ENCODE measurements at regions not wholly inside any gene's neighbourhood (a gene's known extent, or its start where the extent isn't known, plus 50 kb on each side); places are given as distances from the start of the nearest gene placed in this dataset.
"Not testable (repeated sequence)": the region's sequence is repeated elsewhere in the genome, so short reads cannot be mapped to it uniquely, and the experiment has no call there.

DNA sequence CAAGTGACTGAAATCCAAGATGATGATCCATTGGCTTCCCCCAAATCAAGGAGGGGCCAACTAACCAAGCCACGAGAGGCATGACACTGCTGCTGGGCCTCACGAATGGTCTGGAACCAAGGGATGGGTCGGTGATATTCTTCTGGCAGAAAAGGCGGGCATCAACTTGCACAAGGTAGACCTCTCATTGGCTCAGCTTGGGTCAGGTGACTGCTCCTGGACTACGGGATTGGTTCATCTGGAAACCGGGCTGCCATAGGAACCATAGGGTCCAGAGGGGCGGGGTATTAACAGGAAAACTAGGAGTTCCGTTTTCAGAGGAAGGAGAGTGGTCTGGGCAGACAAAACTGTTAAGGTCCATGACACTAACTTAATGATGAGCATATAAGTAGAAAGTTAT is 100.9 kb downstream of the TFAP2C start:
- no peak for DNase-seq

DNA sequence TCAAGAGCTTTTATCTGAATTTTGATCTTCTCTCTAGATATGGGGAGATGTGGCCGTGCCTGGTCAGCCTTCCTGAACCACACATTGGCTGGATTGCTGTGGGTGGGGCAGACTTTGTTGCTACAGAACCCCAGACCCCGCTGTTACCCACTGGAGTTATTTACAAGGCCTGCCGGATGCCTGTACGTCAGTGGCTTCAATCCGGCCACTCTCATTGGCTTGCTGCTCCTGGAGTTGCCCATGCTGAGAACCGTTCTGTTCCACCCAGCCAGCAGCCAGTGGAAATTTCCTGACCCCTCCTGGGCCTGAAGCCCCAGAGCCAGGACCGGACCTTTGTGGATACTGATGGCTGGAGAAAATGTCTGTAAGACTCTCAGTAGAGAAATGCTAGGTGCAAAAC is 101.9 kb downstream of the TFAP2C start:
- no peak for DNase-seq

DNA sequence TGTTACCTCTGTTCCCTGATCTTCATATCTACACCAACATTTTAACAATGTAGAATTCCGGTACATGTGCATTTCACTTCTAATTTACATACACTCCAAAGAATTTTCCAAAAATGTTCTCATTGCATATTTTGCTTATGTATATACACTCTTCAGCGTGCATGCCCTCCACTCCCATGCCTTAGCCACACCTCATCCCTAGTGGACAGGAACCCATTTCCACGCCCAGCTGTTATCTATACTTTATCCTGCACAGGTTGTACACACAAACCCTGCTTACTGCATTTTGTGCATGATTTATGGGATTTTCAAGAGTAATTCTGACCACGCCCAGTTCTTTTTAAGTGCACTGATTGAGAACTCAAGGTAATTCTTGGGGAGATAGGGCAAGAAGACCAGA is 102.4 kb downstream of the TFAP2C start:
- no peak for DNase-seq

DNA sequence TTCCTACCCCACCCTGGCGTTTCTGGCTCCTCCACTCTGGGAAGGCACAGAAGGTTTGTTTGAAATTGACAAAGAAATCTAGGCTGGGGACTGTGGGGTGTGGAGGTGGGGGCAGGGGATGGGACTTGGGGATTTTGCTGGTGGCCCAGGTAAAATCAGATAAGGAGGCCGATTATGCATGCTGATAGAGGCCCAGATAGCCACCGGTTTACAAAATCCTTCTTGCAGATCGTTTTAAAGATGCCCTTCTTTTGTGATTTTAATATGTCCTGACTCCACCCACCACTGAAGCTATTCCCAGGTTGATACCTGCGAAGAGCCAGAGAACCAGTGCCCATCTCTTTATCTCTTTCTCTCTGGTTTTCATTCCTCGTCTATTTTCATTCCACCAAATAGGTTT is 104.9 kb downstream of the TFAP2C start:
- DNase-seq, result no peak

DNA sequence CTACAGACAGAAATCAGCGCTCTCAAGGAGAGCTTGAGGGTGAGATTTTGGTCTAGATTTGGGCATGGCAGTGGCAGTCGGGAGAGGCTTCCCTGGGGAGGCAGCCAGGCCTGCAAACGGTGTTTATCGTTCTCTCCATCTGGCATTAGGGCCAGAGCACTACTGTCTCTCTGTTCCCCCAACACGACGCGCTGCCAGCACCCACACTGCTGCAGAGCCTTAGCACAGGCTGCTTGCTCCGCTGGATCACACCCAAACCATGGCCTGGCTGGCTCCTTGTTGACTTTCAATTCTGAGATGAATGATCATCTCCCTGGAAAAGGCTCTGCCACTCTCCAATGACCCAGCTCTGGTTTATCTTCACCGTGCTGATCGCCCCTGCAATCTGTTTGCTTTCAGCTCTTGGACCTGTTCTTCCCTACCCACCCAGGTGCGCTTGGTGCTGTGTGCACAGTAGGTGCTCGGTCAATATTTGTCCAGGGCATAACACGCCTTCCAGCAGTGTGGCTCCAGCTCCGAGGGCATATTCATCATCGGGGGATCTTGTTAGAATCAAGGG is 106.1 kb downstream of the TFAP2C start:
- no peak for DNase-seq

DNA sequence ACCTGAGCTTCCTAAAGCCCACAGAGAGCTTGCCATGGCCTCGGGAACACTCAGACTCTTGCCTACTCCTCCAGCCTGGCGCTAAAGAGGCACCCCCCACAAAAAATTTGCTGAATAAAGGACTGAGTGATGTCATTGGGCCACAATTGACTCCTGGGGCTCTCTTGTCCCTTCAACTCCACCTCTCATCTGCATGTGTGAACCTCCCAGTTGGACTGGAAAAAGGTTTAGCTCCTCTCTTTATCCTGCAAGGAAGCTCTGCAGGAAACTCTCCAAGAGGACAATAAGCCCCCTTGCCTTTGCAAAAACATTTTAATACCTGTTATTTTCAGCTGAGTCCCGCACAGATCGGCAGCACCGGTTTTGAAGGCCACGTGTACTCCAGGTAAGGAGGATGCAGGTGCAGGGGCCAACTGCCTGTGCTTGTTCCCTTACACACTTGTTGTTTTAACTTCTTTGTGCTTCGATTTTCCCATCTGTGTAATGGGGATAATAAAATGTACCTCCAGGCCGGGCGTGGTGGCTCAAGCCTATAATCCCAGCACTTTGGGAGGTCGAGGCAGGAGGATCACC is 107.3 kb downstream of the TFAP2C start:
- DNase-seq, result no peak

DNA sequence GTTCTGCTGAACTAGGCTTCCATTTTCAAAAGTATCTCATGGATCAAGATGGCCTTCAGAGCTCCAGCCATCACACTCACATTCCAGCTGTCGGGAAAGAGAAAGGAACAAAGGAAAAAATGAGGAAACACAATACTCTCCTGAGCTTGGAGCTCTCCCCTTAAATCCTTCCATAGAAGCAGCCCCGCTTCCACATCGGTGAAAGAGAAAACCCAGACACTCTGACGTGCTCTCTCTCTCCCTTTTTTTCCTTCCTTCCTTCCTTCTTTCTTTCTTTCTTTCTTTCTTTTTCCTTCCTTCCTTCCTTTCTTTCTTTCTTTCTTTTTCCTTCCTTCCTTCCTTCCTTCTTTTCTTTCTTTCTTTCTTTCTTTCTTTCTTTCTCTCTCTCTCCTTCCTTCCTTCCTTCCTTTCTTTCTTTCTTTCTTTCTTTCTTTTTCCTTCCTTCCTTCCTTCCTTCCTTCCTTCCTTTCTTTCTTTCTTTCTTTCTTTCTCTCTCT is 115.3 kb downstream of the TFAP2C start:
- DNase-seq, result not testable (repeated sequence)

DNA sequence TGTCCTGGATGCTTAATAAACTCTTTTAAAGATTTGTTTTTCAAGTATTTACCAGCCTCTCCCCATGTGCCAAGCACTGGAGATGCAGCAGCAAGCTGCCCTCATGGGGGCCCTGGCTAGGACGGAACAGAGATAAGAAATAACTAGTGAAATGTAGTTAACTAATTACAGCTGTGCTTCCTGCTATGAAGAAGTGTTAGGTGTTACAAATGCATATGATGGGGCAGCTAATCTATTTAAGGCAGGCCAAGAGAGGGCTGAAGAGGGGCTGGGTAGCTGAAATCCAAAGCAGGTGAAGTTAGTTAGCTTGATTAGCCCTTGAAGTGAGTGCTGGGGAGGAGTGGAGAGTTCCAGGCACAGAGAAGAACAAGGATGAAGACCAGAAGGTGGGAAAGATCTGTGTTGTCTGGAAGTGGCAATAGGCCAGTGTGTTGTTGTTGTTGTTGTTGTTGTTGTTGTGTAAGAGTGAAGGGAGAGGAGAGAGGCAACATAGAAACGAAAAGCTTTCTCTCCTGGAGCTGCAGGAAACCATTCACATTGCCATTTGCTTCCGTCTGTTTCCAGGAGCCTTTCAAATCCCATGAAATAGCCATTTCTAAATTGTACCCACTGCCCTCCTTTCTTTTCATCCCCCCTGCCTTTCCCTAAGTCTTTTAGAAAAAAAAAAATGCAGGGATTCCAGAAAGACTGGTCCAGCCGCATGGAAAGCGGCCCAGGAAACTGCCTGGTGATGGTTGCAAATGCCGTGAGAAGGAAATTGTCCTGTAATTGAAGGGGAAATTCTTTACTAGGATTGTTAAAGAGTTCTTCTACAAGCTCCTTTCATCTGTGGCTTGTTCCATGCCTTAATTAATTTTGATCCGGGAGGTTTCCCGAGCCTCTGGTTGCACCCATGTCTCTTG is 119.6 kb downstream of the TFAP2C start:
- no peak for DNase-seq

DNA sequence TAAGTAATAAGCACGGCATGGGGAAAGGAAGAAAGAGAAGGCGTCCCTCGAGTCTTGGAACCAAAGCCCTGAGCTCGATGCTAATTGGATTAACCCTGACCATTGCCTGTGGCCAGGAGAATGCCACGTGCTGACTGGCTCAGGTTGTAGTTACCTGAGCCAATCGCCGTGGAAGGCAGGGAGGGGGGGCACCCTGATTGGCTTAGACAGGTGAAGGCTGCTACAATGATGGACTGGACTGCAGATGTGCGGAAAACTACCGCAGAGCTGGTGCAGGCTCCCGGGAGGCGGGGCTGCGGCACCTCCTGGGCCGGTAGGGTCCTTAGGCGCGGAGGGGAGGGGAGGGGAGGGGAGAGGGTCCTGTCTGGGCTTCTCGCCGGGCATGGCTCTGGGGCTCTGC is 121.3 kb downstream of the TFAP2C start:
- DNase-seq, result no peak

DNA sequence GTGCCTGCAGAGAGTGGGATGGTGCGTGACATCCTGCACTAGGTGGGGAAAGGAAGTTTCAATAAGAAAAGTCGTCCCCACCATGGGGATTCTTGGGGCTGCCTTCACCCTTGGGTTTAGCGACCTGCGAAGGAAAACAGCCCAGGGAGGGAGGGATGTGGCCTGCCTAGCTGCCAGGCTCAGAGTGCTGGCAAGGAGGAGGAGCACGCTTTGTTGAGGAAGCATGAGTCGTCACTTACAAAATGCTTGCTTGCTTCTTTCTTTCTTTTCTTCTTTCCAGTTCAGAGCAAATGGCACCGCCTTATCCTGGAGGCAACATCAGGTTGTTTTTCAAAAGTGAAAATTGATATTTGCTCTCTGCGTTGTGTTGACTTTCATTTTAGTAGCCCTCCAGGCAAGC is 123.2 kb downstream of the TFAP2C start:
- DNase-seq, result no peak

DNA sequence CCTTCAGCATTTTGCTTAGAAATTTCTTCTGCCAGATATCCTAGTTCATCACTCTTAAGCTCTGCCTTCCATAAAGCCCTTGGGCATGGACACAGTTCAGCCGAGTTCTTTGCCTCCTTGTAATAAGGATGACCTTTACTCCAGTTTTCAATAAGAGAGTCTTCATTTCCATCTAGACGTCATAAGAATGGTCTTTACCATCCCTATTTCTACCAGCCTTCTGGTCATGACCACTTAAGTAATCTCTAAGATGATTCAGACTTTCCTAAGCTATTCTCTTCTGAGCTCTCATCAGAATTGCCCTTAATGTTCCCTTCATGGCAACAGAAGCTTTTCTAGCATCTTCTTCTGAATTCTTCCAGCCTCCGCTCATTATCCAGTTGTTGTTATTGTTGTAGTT is 126.1 kb downstream of the TFAP2C start:
- no peak for DNase-seq

DNA sequence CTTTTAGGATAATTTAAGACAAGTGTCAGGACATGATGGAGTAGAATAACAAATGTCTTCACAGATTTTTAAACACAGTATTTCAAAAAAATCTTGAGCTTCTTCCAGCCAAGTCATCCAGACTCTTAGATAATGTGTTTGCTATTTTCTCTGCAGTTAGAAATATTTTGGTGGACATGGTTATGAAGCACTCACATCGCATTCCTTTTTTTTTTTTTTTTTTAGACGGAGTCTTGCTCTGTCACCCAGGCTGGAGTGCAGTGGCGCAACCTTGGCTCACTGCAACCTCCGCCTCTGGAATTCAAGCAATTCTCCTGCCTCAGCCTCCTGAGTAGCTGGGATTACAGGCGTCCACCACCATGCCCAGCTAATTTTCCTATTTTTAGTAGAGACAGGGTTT is 127.6 kb downstream of the TFAP2C start:
- not testable (repeated sequence) for DNase-seq

DNA sequence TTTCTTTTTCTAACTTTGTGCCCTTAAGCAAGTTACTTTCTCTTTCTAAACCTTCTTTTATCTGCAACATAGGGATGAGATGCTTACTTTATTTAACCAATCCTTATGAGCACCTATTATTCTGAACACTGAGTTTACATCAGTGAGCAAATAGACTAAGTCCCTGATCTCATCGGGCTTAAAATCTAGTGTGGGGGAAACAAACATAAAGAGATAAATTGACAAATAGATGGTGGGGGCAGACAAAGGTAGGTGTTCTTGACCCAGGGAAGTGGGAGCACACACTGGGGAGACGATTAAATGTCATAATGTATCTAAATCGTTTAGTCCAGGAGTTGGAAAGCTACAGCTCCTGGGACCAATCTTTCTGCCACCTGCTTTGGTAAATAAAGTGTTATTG is 129.6 kb downstream of the TFAP2C start:
- DNase-seq, result no peak

DNA sequence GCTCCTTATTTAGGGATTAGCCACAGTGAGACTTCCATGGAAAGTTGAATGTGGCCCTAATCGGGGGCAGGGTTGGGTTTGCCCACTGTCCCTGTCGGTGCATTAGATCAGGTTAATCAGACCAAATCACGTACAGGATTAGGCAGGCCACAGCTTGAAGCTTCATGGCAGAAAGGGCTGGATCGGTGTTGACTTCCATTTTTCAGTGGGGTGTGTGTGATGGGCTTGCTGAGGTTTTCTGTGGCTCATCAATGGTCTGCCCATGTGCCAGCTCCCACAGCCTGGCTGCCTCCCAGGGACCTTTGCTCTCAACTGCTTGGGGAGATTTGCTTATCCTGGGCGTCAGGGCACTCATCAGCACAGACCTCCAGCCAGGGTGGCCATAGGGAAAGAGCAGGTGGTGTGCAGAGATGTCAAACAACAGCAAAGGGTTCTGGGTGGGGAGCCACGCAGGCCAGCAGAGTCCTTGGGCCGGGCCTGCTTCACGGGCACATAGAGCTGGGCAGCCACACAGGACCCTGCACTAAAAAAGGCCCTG is 130.7 kb downstream of the TFAP2C start:
- DNase-seq, result no peak

DNA sequence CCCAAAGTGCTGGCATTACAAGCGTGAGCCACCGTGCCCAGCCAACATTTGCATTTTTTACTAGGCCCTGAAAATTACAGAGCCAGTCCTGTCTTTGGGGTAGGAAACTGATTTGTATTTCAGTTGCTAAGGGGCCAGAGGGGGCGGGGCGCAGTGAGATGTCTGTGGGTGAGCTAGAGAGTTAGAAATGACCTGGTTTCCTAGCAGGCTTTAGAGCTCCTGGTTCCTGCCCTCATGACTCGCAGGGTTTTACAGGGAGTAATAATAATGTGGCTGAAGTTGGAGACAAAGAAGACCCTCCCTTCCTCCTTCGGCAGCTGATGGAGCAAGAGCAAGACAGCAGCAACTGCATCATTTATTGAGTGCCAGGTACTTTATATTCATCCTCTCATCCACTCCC is 131.5 kb downstream of the TFAP2C start:
- DNase-seq, result no peak

DNA sequence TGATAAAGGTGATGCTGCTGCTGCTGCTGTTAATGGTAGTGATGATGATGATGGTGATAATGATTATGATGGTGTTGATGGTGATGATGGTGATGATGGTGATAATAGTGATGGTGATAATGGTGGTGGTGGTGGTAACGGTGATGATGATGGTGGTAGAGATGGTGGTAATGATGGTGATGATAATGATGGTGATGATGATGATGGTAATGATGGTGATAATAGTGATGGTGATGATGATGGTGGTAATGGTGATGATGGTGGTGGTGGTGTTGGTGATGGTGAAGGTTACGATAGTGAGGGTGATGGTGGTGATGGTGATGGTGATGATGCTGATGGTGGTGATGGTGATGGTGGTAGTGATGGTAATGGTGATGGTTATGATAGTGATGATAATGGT is 132.3 kb downstream of the TFAP2C start:
- no peak for DNase-seq

DNA sequence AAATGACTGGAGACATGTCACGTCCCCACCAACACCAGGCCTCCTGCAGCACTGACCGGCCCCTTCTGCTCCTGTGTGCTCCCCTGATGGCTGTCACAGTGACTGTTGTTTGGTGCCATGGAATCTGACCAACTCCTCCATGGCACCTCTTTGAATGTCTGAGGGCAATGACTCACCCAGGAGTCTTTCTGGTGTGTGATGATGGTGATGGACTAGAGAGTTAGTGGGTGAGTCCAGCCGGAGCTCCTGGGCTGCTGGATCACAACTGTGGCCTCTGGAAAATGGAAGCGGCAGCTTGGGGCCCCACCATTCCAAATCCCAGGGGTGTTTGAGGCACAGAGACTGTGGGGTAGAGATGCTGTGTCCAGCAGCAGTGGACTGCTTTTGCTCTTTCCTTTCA is 133.3 kb downstream of the TFAP2C start:
- DNase-seq, result no peak

DNA sequence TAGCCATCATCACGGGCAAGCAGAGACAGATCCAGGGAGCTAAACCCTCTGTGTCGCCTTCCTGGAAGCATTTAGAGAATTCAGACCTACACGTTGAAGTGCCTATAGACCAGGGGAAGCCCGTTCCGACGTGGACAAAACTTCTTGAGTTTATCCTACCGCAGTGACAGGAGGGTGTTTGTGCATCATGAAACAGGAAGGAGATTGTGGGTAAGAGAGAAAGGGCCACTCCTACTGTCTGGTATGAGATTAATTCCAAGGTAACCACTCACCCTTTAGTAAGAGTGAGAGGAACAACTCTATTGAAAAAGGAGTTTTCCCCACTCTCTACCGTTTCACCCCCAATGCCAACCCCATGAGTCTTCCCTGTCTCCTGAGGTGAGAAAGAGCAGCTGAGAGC is 133.7 kb downstream of the TFAP2C start:
- no peak for DNase-seq

DNA sequence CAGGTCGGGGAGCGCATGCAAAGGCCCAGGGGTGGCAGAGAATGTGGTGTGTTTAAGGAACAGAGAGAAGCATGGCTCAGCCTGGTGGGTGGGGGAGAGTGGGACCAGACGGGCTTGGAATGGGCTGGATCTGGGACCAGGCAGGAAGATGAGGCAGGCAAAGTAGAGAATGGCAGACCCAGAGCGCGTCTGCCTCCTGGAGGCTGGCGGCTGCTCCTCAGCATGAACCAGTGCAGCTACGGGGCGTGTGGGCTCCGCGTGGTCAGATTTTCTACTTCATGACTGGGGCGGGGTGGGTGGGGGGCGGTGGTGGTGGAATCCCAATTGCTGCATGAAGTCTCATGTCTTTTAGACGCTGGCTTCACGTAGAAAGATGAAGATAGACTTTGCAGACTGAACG is 135.6 kb downstream of the TFAP2C start:
- DNase-seq, result no peak

DNA sequence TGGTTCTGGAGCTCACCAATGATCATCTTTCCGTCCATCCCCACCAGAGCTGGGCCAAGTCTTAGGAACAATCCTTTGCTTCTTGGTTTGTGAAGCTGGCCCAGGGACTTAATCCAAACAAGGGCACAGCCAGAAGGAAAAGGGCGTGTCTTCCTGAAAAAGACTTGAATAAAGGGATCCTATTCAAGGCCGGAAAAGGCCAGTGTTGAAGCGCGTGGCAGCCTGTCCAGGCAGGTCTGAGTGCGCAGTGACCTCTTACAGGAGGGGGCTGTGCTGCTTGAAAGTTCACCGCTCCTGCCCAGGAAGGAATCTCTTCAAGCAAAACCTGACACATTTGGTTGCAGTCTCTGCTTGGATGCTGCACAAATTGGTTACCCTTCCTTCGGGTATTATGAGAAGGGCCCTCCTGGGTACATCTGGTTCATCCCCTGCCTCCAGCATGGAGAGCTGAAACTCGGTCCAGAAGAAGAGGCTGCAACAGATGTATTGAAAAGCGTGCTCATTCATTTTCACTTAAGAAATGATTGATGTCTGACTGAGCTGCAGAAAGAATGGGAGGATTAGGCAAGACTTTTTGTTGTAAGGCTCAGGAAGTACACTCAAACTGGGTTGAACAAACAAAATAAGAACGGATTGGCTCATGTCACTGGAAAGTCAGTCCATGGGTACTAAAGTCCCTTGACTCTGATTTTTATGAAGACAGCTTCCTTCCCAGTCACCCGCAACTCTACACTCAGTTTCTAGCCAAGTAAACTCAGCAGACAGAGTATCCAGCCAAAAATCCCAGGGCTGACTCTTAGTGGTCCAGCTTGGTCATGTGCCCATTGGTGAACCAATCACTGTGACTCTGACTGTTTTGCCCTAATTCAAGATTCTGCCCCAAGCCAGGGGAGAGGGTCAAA is 136.3 kb downstream of the TFAP2C start:
- DNase-seq, result no peak

DNA sequence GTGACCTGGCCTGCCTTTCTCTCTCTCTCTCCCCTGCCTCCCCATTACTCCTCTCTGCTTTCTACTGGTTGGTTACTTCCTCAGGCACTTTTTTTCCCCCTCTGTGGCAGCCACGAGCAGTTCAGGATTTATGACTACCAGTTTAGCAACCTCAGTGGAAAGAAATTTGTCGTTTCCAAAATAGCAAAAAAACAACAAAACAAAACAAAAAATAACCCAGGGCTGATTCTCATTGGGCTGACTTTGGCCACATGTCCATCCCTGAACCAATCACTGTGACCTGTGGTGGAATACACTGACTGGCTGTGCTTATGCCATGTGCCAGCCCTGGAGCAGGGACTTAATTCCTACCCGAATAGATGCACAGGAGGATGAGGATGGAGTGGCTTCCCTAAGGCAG is 137.4 kb downstream of the TFAP2C start:
- no peak for DNase-seq

DNA sequence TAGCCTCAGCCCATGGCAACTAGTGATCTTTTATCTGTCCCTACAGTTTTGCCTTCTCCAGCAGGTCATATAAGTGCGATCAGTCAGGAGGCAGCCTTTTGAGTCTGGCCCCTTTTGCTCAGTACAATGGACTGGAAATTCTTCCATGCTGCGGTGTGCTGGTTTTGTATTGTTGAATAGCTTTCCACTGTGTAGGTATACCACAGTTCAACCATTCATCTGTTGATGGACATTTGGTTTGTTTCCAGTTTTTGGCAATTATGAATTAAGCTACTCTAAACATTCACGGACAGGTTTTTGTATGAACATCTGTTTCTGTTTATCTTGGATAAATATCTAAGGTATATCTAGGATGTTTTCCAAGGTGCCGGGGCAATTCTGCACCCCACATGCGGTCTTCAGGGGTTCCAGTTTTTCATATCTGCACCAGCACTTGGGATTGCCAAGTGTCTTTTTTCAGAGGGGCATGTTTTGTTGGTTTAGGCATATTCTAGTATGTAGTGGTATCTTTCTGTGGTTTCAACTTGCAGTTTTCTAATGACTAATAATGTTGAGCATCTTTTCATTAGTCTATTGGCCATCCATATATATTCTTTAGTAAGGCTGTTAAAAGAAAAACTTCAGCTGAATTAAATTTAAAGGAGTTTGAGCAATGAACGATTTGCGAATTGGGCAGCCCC is 141.0 kb downstream of the TFAP2C start:
- DNase-seq, result no peak
